ENCODE measurements at regions not wholly inside any gene's neighbourhood (a gene's known extent, or its start where the extent isn't known, plus 50 kb on each side); places are given as distances from the start of the nearest gene placed in this dataset.
"Not testable (repeated sequence)": the region's sequence is repeated elsewhere in the genome, so short reads cannot be mapped to it uniquely, and the experiment has no call there.

- H3K27ac Mint-ChIP-seq; H3K4me2 ChIP-seq (ENCODE audit: insufficient read depth, insufficient read length, low read length); H3K27ac ChIP-seq (ENCODE audit: insufficient read length, low read depth, low read length); H3K23me2 ChIP-seq (ENCODE audit: insufficient read length, low read depth, low read length, poor library complexity, severe bottlenecking); H4K5ac ChIP-seq (ENCODE audit: insufficient read length, low read depth, low read length); H3K79me2 ChIP-seq (ENCODE audit: insufficient read depth, low read length); H3K56ac ChIP-seq (ENCODE audit: insufficient read length, low read depth, low read length); H4K91ac ChIP-seq (ENCODE audit: insufficient read length, low read depth, low read length); H3K4me1 Mint-ChIP-seq; H2BK20ac ChIP-seq (ENCODE audit: low read depth, low read length, poor library complexity, severe bottlenecking); H3K4me3 Mint-ChIP-seq; H2BK120ac ChIP-seq (ENCODE audit: low read depth, low read length, poor library complexity, severe bottlenecking); H3K23ac ChIP-seq (ENCODE audit: insufficient read length, low read depth, low read length); H3T11ph ChIP-seq (ENCODE audit: low read length); H2AFZ ChIP-seq (ENCODE audit: low read length); H3K14ac ChIP-seq (ENCODE audit: insufficient read depth, low read length); H2BK15ac ChIP-seq (ENCODE audit: low read depth, low read length); H3K4ac ChIP-seq (ENCODE audit: low read depth, low read length); H2BK12ac ChIP-seq (ENCODE audit: insufficient read length, low read depth, low read length); H3K18ac ChIP-seq (ENCODE audit: insufficient read length, low read depth, low read length); H4K8ac ChIP-seq (replicated peaks; ENCODE audit: insufficient read length, low read depth, low read length); H2BK5ac ChIP-seq (ENCODE audit: insufficient read length, low read length); H3K27me3 Mint-ChIP-seq (ENCODE audit: low read depth); H2AK5ac ChIP-seq (ENCODE audit: insufficient read length, low read length); H3K79me1 ChIP-seq (ENCODE audit: insufficient read depth, low read depth, low read length, poor library complexity, severe bottlenecking); H3K9me3 ChIP-seq (ENCODE audit: control insufficient read depth, low read depth, low read length); DNase-seq; H3K4me1 ChIP-seq (ENCODE audit: insufficient read depth, low read length); H3K9ac ChIP-seq (ENCODE audit: extremely low read depth, insufficient read length, low read length); H3K27me3 ChIP-seq (ENCODE audit: insufficient read depth, low read length); H4K20me1 ChIP-seq (ENCODE audit: control insufficient read depth, insufficient read depth, insufficient read length): not testable (repeated sequence)
- Mint-ChIP-seq H3K9me3 (peaks cover 43 to 61% of the 10 kb centered on the region in 2 experiments), H3K36me3 (ENCODE audit: insufficient read depth in 1 of 3, low read depth in 3 of 3) (peaks cover 6 to 14% (median 9%) of the 10 kb centered on the region in 3 experiments; a peak in 6 of 7 replicates)
- WGBS (ENCODE audit: extremely low coverage, insufficient read length, low lambda C conversion rate), result no CpG with 5 or more reads among the region's 5 CpGs
These were observed 2809.5 kb downstream of the RPIA start for GRCh38 chr2:91500978-91501310.

- Mint-ChIP-seq H3K9me3 (peaks cover 42 to 60% of the 10 kb centered on the region in 2 experiments), H3K36me3 (ENCODE audit: insufficient read depth in 1 of 3, low read depth in 3 of 3) (peaks cover 5 to 13% (median 7%) of the 10 kb centered on the region in 3 experiments; a peak in 6 of 7 replicates)
- not testable (repeated sequence) for H2BK120ac ChIP-seq (ENCODE audit: low read depth, low read length, poor library complexity, severe bottlenecking); H3K9me3 ChIP-seq (ENCODE audit: control insufficient read depth, low read depth, low read length); H4K20me1 ChIP-seq (ENCODE audit: control insufficient read depth, insufficient read depth, insufficient read length); H3K27ac ChIP-seq (ENCODE audit: insufficient read length, low read depth, low read length); H2BK20ac ChIP-seq (ENCODE audit: low read depth, low read length, poor library complexity, severe bottlenecking); H3K56ac ChIP-seq (ENCODE audit: insufficient read length, low read depth, low read length); H3K4me2 ChIP-seq (ENCODE audit: insufficient read depth, insufficient read length, low read length); H2BK15ac ChIP-seq (ENCODE audit: low read depth, low read length); H2AFZ ChIP-seq (ENCODE audit: low read length); H3K27ac Mint-ChIP-seq; H3K79me1 ChIP-seq (ENCODE audit: insufficient read depth, low read depth, low read length, poor library complexity, severe bottlenecking); H3K4ac ChIP-seq (ENCODE audit: low read depth, low read length); H4K5ac ChIP-seq (ENCODE audit: insufficient read length, low read depth, low read length); H3T11ph ChIP-seq (ENCODE audit: low read length); H3K79me2 ChIP-seq (ENCODE audit: insufficient read depth, low read length); H4K8ac ChIP-seq (replicated peaks; ENCODE audit: insufficient read length, low read depth, low read length); H3K4me1 ChIP-seq (ENCODE audit: insufficient read depth, low read length); DNase-seq; H2AK5ac ChIP-seq (ENCODE audit: insufficient read length, low read length); H2BK5ac ChIP-seq (ENCODE audit: insufficient read length, low read length); H3K27me3 ChIP-seq (ENCODE audit: insufficient read depth, low read length); H3K27me3 Mint-ChIP-seq (ENCODE audit: low read depth); H3K18ac ChIP-seq (ENCODE audit: insufficient read length, low read depth, low read length); H3K4me3 Mint-ChIP-seq; H3K23me2 ChIP-seq (ENCODE audit: insufficient read length, low read depth, low read length, poor library complexity, severe bottlenecking); H3K14ac ChIP-seq (ENCODE audit: insufficient read depth, low read length); H2BK12ac ChIP-seq (ENCODE audit: insufficient read length, low read depth, low read length); H3K9ac ChIP-seq (ENCODE audit: extremely low read depth, insufficient read length, low read length); H3K23ac ChIP-seq (ENCODE audit: insufficient read length, low read depth, low read length); H3K4me1 Mint-ChIP-seq; H4K91ac ChIP-seq (ENCODE audit: insufficient read length, low read depth, low read length)
- no CpG with 5 or more reads among the region's 17 CpGs for WGBS (ENCODE audit: extremely low coverage, insufficient read length, low lambda C conversion rate)
These were observed 2810.1 kb downstream of the RPIA start for GRCh38 chr2:91501481-91502080.
